ENCODE measurements at regions not wholly inside any gene's neighbourhood (a gene's known extent, or its start where the extent isn't known, plus 50 kb on each side); places are given as distances from the start of the nearest gene placed in this dataset.
"Not testable (repeated sequence)": the region's sequence is repeated elsewhere in the genome, so short reads cannot be mapped to it uniquely, and the experiment has no call there.

- H3K27ac ChIP-seq (ENCODE audit: low read depth in 2 of 2, low read length in 1 of 2); H3K36me3 ChIP-seq (ENCODE audit: control insufficient read depth in 2 of 2, insufficient read depth in 2 of 2, low read length in 1 of 2); H3K4me3 ChIP-seq (ENCODE audit: low read depth in 1 of 2, low read length in 2 of 2); H3K4me1 ChIP-seq (ENCODE audit: control insufficient read depth in 2 of 2, insufficient read depth in 2 of 2, low read length in 1 of 2); H3K9me3 ChIP-seq (ENCODE audit: control insufficient read depth in 2 of 2, insufficient read depth in 1 of 2, low read depth in 1 of 2, low read length in 1 of 2); H3K27me3 ChIP-seq (ENCODE audit: control insufficient read depth in 1 of 2, insufficient read depth in 2 of 2, low read length in 2 of 2): not testable (repeated sequence)
- WGBS, 2 donors, result 68 to 77% methylated on average over 2 to 4 of the region's 5 CpGs
Observed at GRCh38 chr1:143873650-143874049, 98.1 kb downstream of the FAM72C start.

- H3K9me3 ChIP-seq (ENCODE audit: control insufficient read depth in 2 of 2, insufficient read depth in 1 of 2, low read depth in 1 of 2, low read length in 1 of 2); H3K27me3 ChIP-seq (ENCODE audit: control insufficient read depth in 1 of 2, insufficient read depth in 2 of 2, low read length in 2 of 2); H3K4me1 ChIP-seq (ENCODE audit: control insufficient read depth in 2 of 2, insufficient read depth in 2 of 2, low read length in 1 of 2); H3K4me3 ChIP-seq (ENCODE audit: low read depth in 1 of 2, low read length in 2 of 2); H3K36me3 ChIP-seq (ENCODE audit: control insufficient read depth in 2 of 2, insufficient read depth in 2 of 2, low read length in 1 of 2); H3K27ac ChIP-seq (ENCODE audit: low read depth in 2 of 2, low read length in 1 of 2): not testable (repeated sequence)
- WGBS, 2 donors, result 100% methylated on average over 1 of the region's 1 CpG; no CpG with 5 or more reads in 1 of the 2 donors
Observed at GRCh38 chr1:143870388-143870787, 101.4 kb downstream of the FAM72C start.

- not testable (repeated sequence) for H3K4me3 ChIP-seq (ENCODE audit: low read depth in 1 of 2, low read length in 2 of 2); H3K9me3 ChIP-seq (ENCODE audit: control insufficient read depth in 2 of 2, insufficient read depth in 1 of 2, low read depth in 1 of 2, low read length in 1 of 2); H3K27ac ChIP-seq (ENCODE audit: low read depth in 2 of 2, low read length in 1 of 2); H3K4me1 ChIP-seq (ENCODE audit: control insufficient read depth in 2 of 2, insufficient read depth in 2 of 2, low read length in 1 of 2); H3K36me3 ChIP-seq (ENCODE audit: control insufficient read depth in 2 of 2, insufficient read depth in 2 of 2, low read length in 1 of 2); H3K27me3 ChIP-seq (ENCODE audit: control insufficient read depth in 1 of 2, insufficient read depth in 2 of 2, low read length in 2 of 2)
- 14 to 20% methylated on average over 3 of the region's 5 CpGs for WGBS, 2 donors
Observed at GRCh38 chr1:143867590-143868220, 104.1 kb downstream of the FAM72C start.

GRCh38 chr1:143863901-143864520 is 107.8 kb downstream of the FAM72C start:
- not testable (repeated sequence) for H3K4me3 ChIP-seq (ENCODE audit: low read depth in 1 of 2, low read length in 2 of 2); H3K27me3 ChIP-seq (ENCODE audit: control insufficient read depth in 1 of 2, insufficient read depth in 2 of 2, low read length in 2 of 2); H3K9me3 ChIP-seq (ENCODE audit: control insufficient read depth in 2 of 2, insufficient read depth in 1 of 2, low read depth in 1 of 2, low read length in 1 of 2); H3K4me1 ChIP-seq (ENCODE audit: control insufficient read depth in 2 of 2, insufficient read depth in 2 of 2, low read length in 1 of 2); H3K36me3 ChIP-seq (ENCODE audit: control insufficient read depth in 2 of 2, insufficient read depth in 2 of 2, low read length in 1 of 2); H3K27ac ChIP-seq (ENCODE audit: low read depth in 2 of 2, low read length in 1 of 2)
- WGBS, 2 donors, result 35 to 43% methylated on average over 1 of the region's 1 CpG

- H3K27me3 ChIP-seq (ENCODE audit: control insufficient read depth in 1 of 2, insufficient read depth in 2 of 2, low read length in 2 of 2); H3K36me3 ChIP-seq (ENCODE audit: control insufficient read depth in 2 of 2, insufficient read depth in 2 of 2, low read length in 1 of 2); H3K9me3 ChIP-seq (ENCODE audit: control insufficient read depth in 2 of 2, insufficient read depth in 1 of 2, low read depth in 1 of 2, low read length in 1 of 2); H3K4me1 ChIP-seq (ENCODE audit: control insufficient read depth in 2 of 2, insufficient read depth in 2 of 2, low read length in 1 of 2); H3K4me3 ChIP-seq (ENCODE audit: low read depth in 1 of 2, low read length in 2 of 2); H3K27ac ChIP-seq (ENCODE audit: low read depth in 2 of 2, low read length in 1 of 2): not testable (repeated sequence)
- 64 to 66% methylated on average over 3 of the region's 4 CpGs for WGBS, 2 donors
Observed at GRCh38 chr1:143862722-143863121, 109.1 kb downstream of the FAM72C start.

GRCh38 chr1:143861306-143861705 is 110.5 kb downstream of the FAM72C start:
- H3K36me3 ChIP-seq (ENCODE audit: control insufficient read depth in 2 of 2, insufficient read depth in 2 of 2, low read length in 1 of 2); H3K4me1 ChIP-seq (ENCODE audit: control insufficient read depth in 2 of 2, insufficient read depth in 2 of 2, low read length in 1 of 2); H3K27ac ChIP-seq (ENCODE audit: low read depth in 2 of 2, low read length in 1 of 2); H3K9me3 ChIP-seq (ENCODE audit: control insufficient read depth in 2 of 2, insufficient read depth in 1 of 2, low read depth in 1 of 2, low read length in 1 of 2); H3K27me3 ChIP-seq (ENCODE audit: control insufficient read depth in 1 of 2, insufficient read depth in 2 of 2, low read length in 2 of 2); H3K4me3 ChIP-seq (ENCODE audit: low read depth in 1 of 2, low read length in 2 of 2): not testable (repeated sequence)
- no CpG with 5 or more reads among the region's 1 CpG for WGBS, 2 donors

GRCh38 chr1:143855867-143856266 is 115.9 kb downstream of the FAM72C start:
- not testable (repeated sequence) for H3K4me3 ChIP-seq (ENCODE audit: low read depth in 1 of 2, low read length in 2 of 2); H3K36me3 ChIP-seq (ENCODE audit: control insufficient read depth in 2 of 2, insufficient read depth in 2 of 2, low read length in 1 of 2); H3K4me1 ChIP-seq (ENCODE audit: control insufficient read depth in 2 of 2, insufficient read depth in 2 of 2, low read length in 1 of 2); H3K9me3 ChIP-seq (ENCODE audit: control insufficient read depth in 2 of 2, insufficient read depth in 1 of 2, low read depth in 1 of 2, low read length in 1 of 2); H3K27me3 ChIP-seq (ENCODE audit: control insufficient read depth in 1 of 2, insufficient read depth in 2 of 2, low read length in 2 of 2); H3K27ac ChIP-seq (ENCODE audit: low read depth in 2 of 2, low read length in 1 of 2)
- no CpG with 5 or more reads among the region's 1 CpG for WGBS, 2 donors

GRCh38 chr1:143854069-143854468 is 117.7 kb downstream of the FAM72C start:
- 92% methylated on average over 1 of the region's 2 CpGs; no CpG with 5 or more reads in 1 of the 2 donors for WGBS, 2 donors
- not testable (repeated sequence) for H3K9me3 ChIP-seq (ENCODE audit: control insufficient read depth in 2 of 2, insufficient read depth in 1 of 2, low read depth in 1 of 2, low read length in 1 of 2); H3K36me3 ChIP-seq (ENCODE audit: control insufficient read depth in 2 of 2, insufficient read depth in 2 of 2, low read length in 1 of 2); H3K4me1 ChIP-seq (ENCODE audit: control insufficient read depth in 2 of 2, insufficient read depth in 2 of 2, low read length in 1 of 2); H3K4me3 ChIP-seq (ENCODE audit: low read depth in 1 of 2, low read length in 2 of 2); H3K27me3 ChIP-seq (ENCODE audit: control insufficient read depth in 1 of 2, insufficient read depth in 2 of 2, low read length in 2 of 2); H3K27ac ChIP-seq (ENCODE audit: low read depth in 2 of 2, low read length in 1 of 2)

- not testable (repeated sequence) for H3K36me3 ChIP-seq (ENCODE audit: control insufficient read depth in 2 of 2, insufficient read depth in 2 of 2, low read length in 1 of 2); H3K4me3 ChIP-seq (ENCODE audit: low read depth in 1 of 2, low read length in 2 of 2); H3K27ac ChIP-seq (ENCODE audit: low read depth in 2 of 2, low read length in 1 of 2); H3K27me3 ChIP-seq (ENCODE audit: control insufficient read depth in 1 of 2, insufficient read depth in 2 of 2, low read length in 2 of 2); H3K9me3 ChIP-seq (ENCODE audit: control insufficient read depth in 2 of 2, insufficient read depth in 1 of 2, low read depth in 1 of 2, low read length in 1 of 2); H3K4me1 ChIP-seq (ENCODE audit: control insufficient read depth in 2 of 2, insufficient read depth in 2 of 2, low read length in 1 of 2)
- WGBS, 2 donors, result 87 to 88% methylated on average over 2 of the region's 2 CpGs
Observed at GRCh38 chr1:143850637-143851036, 121.1 kb downstream of the FAM72C start.

- H3K36me3 ChIP-seq (ENCODE audit: control insufficient read depth in 2 of 2, insufficient read depth in 2 of 2, low read length in 1 of 2); H3K27me3 ChIP-seq (ENCODE audit: control insufficient read depth in 1 of 2, insufficient read depth in 2 of 2, low read length in 2 of 2); H3K4me1 ChIP-seq (ENCODE audit: control insufficient read depth in 2 of 2, insufficient read depth in 2 of 2, low read length in 1 of 2); H3K4me3 ChIP-seq (ENCODE audit: low read depth in 1 of 2, low read length in 2 of 2); H3K27ac ChIP-seq (ENCODE audit: low read depth in 2 of 2, low read length in 1 of 2); H3K9me3 ChIP-seq (ENCODE audit: control insufficient read depth in 2 of 2, insufficient read depth in 1 of 2, low read depth in 1 of 2, low read length in 1 of 2): not testable (repeated sequence)
Observed at GRCh38 chr1:143848859-143849258, 122.9 kb downstream of the FAM72C start.
